A673 (cell line): ENCODE measurements at regions not wholly inside any gene's neighbourhood (a gene's known extent, or its start where the extent isn't known, plus 50 kb on each side); places are given as distances from the start of the nearest gene placed in this dataset.

ENCODE experiments used
- BruUV-seq: library from RNA; stranded (reverse); fragments of 400-500 nt; replicated peaks from 2 replicates; lab custom pipeline; 2021; lab: Mats Ljungman, UMichigan
- CTCF ChIA-PET: fragments of 300-600 bp; sonication (Branson Sonifier 250); formaldehyde crosslinking; loops from one replicate; lab custom pipeline; 2022; ENCODE audit warnings: antibody characterized with exemption; lab: Charles Lee
- POLR2A ChIA-PET: fragments of 300-600 bp; sonication (Branson Sonifier 250); formaldehyde crosslinking; loops from one replicate; lab custom pipeline; 2022; ENCODE audit warnings: antibody characterized with exemption; ENCODE audit not compliant: low non-redundant PET; lab: Charles Lee
- DNase-seq: peaks from one replicate; pipeline ENCODE4 v3.0.0-alpha.2; 2015; ENCODE audit warnings: low spot score
- H3K27ac ChIP-seq: fragments of 200-600 bp; sonication (generic); 2 replicates; pipeline ENCODE4 v1.5.1; 2016; ENCODE audit warnings: mixed run types, low read depth, mild to moderate bottlenecking, mixed read lengths, antibody characterized with exemption, low read length; ENCODE audit not compliant: poor library complexity, severe bottlenecking
- H3K27me3 ChIP-seq: fragments of 200-600 bp; sonication (generic); replicated peaks from 2 replicates; pipeline ENCODE4 v1.6.1; 2017; ENCODE audit warnings: mixed run types, low read depth, mild to moderate bottlenecking, mixed read lengths, antibody characterized with exemption, low read length; ENCODE audit not compliant: insufficient read depth, poor library complexity
- H3K36me3 ChIP-seq: fragments of 200-600 bp; sonication (generic); 2 replicates; pipeline ENCODE4 v1.6.1; 2016; ENCODE audit warnings: mixed run types, mild to moderate bottlenecking, mixed read lengths, antibody characterized with exemption, low read length; ENCODE audit not compliant: insufficient read depth, poor library complexity, severe bottlenecking
- H3K4me1 ChIP-seq: fragments of 200-600 bp; sonication (generic); 2 replicates; pipeline ENCODE4 v1.6.1; 2017; ENCODE audit warnings: mixed run types, mild to moderate bottlenecking, mixed read lengths, antibody characterized with exemption, low read length; ENCODE audit not compliant: insufficient read depth, poor library complexity, severe bottlenecking
- H3K4me3 ChIP-seq: fragments of 200-600 bp; sonication (generic); 2 replicates; pipeline ENCODE4 v1.5.1; 2016; ENCODE audit warnings: low read depth, mixed run types, mild to moderate bottlenecking, mixed read lengths, low read length; ENCODE audit not compliant: poor library complexity, severe bottlenecking
- H3K9me3 ChIP-seq: fragments of 200-600 bp; sonication (generic); 2 replicates; pipeline ENCODE4 v1.6.1; 2016; ENCODE audit warnings: mixed run types, low read depth, mild to moderate bottlenecking, mixed read lengths, antibody characterized with exemption, low read length; ENCODE audit not compliant: poor library complexity, severe bottlenecking
- EZH2 ChIP-seq: fragments of 200-600 bp; sonication (generic); IDR thresholded peaks from 2 replicates; pipeline ENCODE4 v1.6.1; 2017; ENCODE audit warnings: borderline replicate concordance, low read depth, mild to moderate bottlenecking, mixed read lengths, antibody characterized with exemption, low read length; ENCODE audit not compliant: poor library complexity, severe bottlenecking
- intact Hi-C: fragments of 100-400 bp; cut with micrococcal nuclease; formaldehyde crosslinking; loops from one replicate; pipeline ENCODE4 v1.10.0; 2022; ENCODE audit not compliant: unreplicated experiment
- TF ChIP-seq, protein P1 (sequence below): fragments of 300-800, 200-600 bp; sonication (generic); conservative IDR thresholded peaks from 2 replicates; pipeline ENCODE4 v1.5.1; 2017; ENCODE audit warnings: low read depth, mild to moderate bottlenecking, antibody characterized with exemption, low read length, moderate library complexity, mixed read lengths

DNA sequence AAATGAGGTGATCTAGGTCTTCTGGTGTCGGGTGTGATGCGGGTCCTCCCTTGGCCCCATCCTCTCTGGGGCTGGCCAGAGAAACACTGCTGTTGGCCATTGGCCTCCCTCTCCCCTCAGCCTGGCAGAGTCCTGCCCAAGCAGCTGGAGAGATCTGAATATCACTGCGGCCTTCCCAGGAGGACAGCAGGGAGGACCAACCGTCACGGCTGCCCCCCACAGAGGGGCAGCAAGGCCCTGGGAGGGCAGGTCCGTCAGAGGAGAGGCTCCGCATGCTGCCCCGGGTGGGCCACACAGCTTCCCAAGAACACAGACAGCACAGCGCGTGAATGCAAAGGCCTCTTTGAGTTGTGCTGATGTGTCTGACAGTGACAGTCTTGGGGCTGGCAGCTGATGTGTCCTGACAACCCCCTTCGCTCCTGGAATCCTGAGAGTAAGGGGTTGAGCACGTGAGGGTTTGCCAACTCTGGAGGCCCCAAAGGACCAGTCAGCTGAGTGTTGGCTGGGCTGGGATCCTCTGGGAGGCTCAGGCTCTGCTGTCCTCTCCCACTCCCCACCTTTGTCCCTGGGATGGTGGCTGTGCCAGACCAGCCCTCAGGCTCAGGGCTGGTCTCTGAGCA, 132.5 kb upstream of the UNC5B start:
- no peaks in the 10 kb centered on the region for H3K36me3 ChIP-seq
- intact Hi-C loops = no loop called here
- H3K9me3 ChIP-seq = no peaks in the 10 kb centered on the region
- POLR2A ChIA-PET = no interaction called here
- no peaks in the 10 kb centered on the region for H3K4me1 ChIP-seq
- no peak overlapping the region for H3K27ac ChIP-seq
- no peaks in the 10 kb centered on the region for H3K27me3 ChIP-seq
- no peak overlapping the region for H3K4me3 ChIP-seq
- no peak for DNase-seq
- no TSS peak for BruUV-seq
- CTCF ChIA-PET = no interaction called here
- TF ChIP-seq EZH2 = no peak
- TF ChIP-seq, protein P1, sequence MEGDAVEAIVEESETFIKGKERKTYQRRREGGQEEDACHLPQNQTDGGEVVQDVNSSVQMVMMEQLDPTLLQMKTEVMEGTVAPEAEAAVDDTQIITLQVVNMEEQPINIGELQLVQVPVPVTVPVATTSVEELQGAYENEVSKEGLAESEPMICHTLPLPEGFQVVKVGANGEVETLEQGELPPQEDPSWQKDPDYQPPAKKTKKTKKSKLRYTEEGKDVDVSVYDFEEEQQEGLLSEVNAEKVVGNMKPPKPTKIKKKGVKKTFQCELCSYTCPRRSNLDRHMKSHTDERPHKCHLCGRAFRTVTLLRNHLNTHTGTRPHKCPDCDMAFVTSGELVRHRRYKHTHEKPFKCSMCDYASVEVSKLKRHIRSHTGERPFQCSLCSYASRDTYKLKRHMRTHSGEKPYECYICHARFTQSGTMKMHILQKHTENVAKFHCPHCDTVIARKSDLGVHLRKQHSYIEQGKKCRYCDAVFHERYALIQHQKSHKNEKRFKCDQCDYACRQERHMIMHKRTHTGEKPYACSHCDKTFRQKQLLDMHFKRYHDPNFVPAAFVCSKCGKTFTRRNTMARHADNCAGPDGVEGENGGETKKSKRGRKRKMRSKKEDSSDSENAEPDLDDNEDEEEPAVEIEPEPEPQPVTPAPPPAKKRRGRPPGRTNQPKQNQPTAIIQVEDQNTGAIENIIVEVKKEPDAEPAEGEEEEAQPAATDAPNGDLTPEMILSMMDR = no peak

DNA sequence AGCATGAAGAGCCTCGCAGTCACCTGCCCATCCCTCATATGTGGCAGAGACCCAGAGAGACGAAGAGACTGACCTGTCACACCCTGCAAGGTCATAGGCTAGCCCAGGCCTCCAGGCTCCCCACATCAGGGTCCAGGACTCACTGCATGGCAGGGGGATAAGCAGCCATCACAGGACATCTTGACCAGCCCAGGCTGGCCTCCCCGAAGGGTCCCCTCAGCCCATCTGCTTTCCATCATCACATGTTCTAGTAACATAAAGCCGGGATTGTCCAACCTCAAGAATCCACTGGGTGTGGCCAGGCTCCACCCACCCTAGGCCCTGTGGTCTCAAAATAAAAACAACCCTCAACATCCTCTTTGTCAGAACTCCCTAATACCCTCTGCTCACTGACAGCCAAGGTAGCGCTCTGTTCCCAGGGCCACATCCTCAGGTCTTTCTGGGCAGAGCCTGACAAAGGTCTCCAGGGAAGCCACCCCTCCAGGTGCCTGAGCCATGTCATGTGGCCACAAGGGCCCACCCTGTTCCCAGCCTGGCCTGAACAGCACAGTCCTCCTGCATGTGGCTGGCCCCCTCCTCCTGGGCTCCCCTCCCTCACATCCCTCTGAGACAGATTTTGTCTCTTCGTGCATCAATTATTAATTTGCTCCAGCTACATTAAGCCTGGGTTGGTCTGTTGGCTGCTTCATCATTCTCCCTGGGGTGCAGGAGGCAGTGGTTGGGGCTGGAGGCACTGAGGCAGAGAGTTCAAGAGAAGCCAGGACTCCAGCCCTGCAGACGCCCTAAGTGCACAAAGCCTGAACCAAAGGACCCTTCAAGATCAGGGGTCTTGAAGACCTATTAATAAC, 131.8 kb upstream of the UNC5B start:
- H3K27ac ChIP-seq = no peak overlapping the region
- H3K4me3 ChIP-seq = no peak overlapping the region
- no peak for TF ChIP-seq EZH2
- TF ChIP-seq, protein P1 = no peak
- intact Hi-C loops = no loop called here
- no peaks in the 10 kb centered on the region for H3K4me1 ChIP-seq
- ChIA-PET POLR2A (no interaction called here), CTCF (no interaction called here)
- no peaks in the 10 kb centered on the region for H3K27me3 ChIP-seq
- H3K36me3 ChIP-seq = no peaks in the 10 kb centered on the region
- H3K9me3 ChIP-seq = no peaks in the 10 kb centered on the region
- BruUV-seq = no TSS peak
- DNase-seq = no peak

DNA sequence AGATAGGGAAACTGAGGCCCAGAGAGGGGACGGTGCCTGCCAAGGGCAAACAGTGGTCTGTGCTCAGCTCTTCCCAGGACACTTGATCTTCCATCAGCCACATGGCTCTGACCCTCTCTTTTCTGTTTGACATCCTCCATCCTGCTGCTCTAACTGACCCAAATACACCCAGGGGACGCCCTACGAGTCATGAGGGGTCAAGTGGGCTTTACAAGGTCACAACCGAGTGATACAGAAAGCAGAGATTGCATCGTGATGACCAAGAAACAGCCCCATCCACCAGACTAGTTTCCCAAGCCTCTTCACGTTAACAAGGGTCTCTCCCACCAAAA, 131.2 kb upstream of the UNC5B start:
- no peaks in the 10 kb centered on the region for H3K4me1 ChIP-seq
- no TSS peak for BruUV-seq
- H3K27me3 ChIP-seq = no peaks in the 10 kb centered on the region
- H3K36me3 ChIP-seq = no peaks in the 10 kb centered on the region
- H3K27ac ChIP-seq = no peak overlapping the region
- no peak for TF ChIP-seq EZH2
- TF ChIP-seq, protein P1 = no peak
- ChIA-PET POLR2A (no interaction called here), CTCF (no interaction called here)
- H3K9me3 ChIP-seq = no peaks in the 10 kb centered on the region
- no peak for DNase-seq
- intact Hi-C loops = no loop called here
- H3K4me3 ChIP-seq = no peak overlapping the region
